ENCODE measurements at regions not wholly inside any gene's neighbourhood (a gene's known extent, or its start where the extent isn't known, plus 50 kb on each side); places are given as distances from the start of the nearest gene placed in this dataset.

- no peak for FAIRE-seq
- TF ChIP-seq, protein P1, sequence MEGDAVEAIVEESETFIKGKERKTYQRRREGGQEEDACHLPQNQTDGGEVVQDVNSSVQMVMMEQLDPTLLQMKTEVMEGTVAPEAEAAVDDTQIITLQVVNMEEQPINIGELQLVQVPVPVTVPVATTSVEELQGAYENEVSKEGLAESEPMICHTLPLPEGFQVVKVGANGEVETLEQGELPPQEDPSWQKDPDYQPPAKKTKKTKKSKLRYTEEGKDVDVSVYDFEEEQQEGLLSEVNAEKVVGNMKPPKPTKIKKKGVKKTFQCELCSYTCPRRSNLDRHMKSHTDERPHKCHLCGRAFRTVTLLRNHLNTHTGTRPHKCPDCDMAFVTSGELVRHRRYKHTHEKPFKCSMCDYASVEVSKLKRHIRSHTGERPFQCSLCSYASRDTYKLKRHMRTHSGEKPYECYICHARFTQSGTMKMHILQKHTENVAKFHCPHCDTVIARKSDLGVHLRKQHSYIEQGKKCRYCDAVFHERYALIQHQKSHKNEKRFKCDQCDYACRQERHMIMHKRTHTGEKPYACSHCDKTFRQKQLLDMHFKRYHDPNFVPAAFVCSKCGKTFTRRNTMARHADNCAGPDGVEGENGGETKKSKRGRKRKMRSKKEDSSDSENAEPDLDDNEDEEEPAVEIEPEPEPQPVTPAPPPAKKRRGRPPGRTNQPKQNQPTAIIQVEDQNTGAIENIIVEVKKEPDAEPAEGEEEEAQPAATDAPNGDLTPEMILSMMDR (IDR thresholded peaks at IDR 0.05; ENCODE audit: insufficient read depth, low read length, severe bottlenecking): no peak
- Histone ChIP-seq H3K4me3 (ENCODE audit: low read depth, low read length) (no peak overlapping the region), H3K27me3 (ENCODE audit: control insufficient read depth, insufficient read depth, low read length) (no peaks in the 10 kb centered on the region), H3K36me3 (ENCODE audit: control insufficient read depth, insufficient read depth, low read length) (no peaks in the 10 kb centered on the region)
- DNase-seq (ENCODE audit: low read depth): no peak
Observed at GRCh38 chr2:205901491-205901890, 184.5 kb downstream of the INO80D start.

GRCh38 chr2:205898744-205899143, 187.2 kb downstream of the INO80D start:
- DNase-seq (ENCODE audit: low read depth): no peak
- H3K4me3 ChIP-seq (ENCODE audit: low read depth, low read length): no peak overlapping the region
- TF ChIP-seq, protein P1 (IDR thresholded peaks at IDR 0.05; ENCODE audit: insufficient read depth, low read length, severe bottlenecking): no peak
- H3K27me3 ChIP-seq (ENCODE audit: control insufficient read depth, insufficient read depth, low read length): no peaks in the 10 kb centered on the region
- FAIRE-seq: no peak
- H3K36me3 ChIP-seq (ENCODE audit: control insufficient read depth, insufficient read depth, low read length): no peaks in the 10 kb centered on the region

GRCh38 chr2:205895981-205896655, 189.9 kb downstream of the INO80D start:
- FAIRE-seq (no peak), DNase-seq (ENCODE audit: low read depth) (no peak)
- no peaks in the 10 kb centered on the region for H3K27me3 ChIP-seq (ENCODE audit: control insufficient read depth, insufficient read depth, low read length)
- H3K36me3 ChIP-seq (ENCODE audit: control insufficient read depth, insufficient read depth, low read length): no peaks in the 10 kb centered on the region
- TF ChIP-seq, protein P1 (IDR thresholded peaks at IDR 0.05; ENCODE audit: insufficient read depth, low read length, severe bottlenecking): no peak
- no peak overlapping the region for H3K4me3 ChIP-seq (ENCODE audit: low read depth, low read length)

- no peak for FAIRE-seq
- no peak for DNase-seq (ENCODE audit: low read depth)
Observed at GRCh38 chr2:205892665-205893259, 193.2 kb downstream of the INO80D start.

GRCh38 chr2:205892251-205892655, 193.7 kb downstream of the INO80D start:
- Histone ChIP-seq H3K27me3 (ENCODE audit: control insufficient read depth, insufficient read depth, low read length) (no peaks in the 10 kb centered on the region), H3K4me3 (ENCODE audit: low read depth, low read length) (no peak overlapping the region), H3K36me3 (ENCODE audit: control insufficient read depth, insufficient read depth, low read length) (no peaks in the 10 kb centered on the region)
- DNase-seq (ENCODE audit: low read depth) (peak; percentile 68), FAIRE-seq (peak; percentile 47)
- TF ChIP-seq, protein P1 (IDR thresholded peaks at IDR 0.05; ENCODE audit: insufficient read depth, low read length, severe bottlenecking): no peak

More at GRCh38 chr2:205892665-205893259, 193.2 kb downstream of the INO80D start:
- TF ChIP-seq, protein P1 (IDR thresholded peaks at IDR 0.05; ENCODE audit: insufficient read depth, low read length, severe bottlenecking): no peak
- no peaks in the 10 kb centered on the region for H3K36me3 ChIP-seq (ENCODE audit: control insufficient read depth, insufficient read depth, low read length)
- H3K4me3 ChIP-seq (ENCODE audit: low read depth, low read length): no peak overlapping the region
- no peaks in the 10 kb centered on the region for H3K27me3 ChIP-seq (ENCODE audit: control insufficient read depth, insufficient read depth, low read length)

Measured in bronchial epithelial cell (primary cell).